Stomach (tissue), 8 donors: ENCODE measurements at regions not wholly inside any gene's neighbourhood (a gene's known extent, or its start where the extent isn't known, plus 50 kb on each side); places are given as distances from the start of the nearest gene placed in this dataset.

Experiments used
- DNase-seq, 2 donors: peaks; one replicate each; pipeline versions ENCODE4 v3.0.0 to v3.0.0-alpha.2; 2013 to 2019
- H3K27ac ChIP-seq, 5 donors: fragments of 200-600 bp in 4 of 5; sonication (generic) in 4 of 5; one replicate each; pipeline ENCODE4 v1.5.1; 2013 to 2019; ENCODE audit warnings: mild to moderate bottlenecking in 1 of 5, moderate library complexity in 1 of 5
- H3K27me3 ChIP-seq, 3 donors: fragments of 200-600 bp; sonication (generic); one replicate each; pipeline ENCODE4 v1.5.1; 2017 to 2019; ENCODE audit warnings: mixed run types in 1 of 3
- H3K36me3 ChIP-seq, 4 donors: fragments of 200-600 bp; sonication (generic); 1 replicate in 3 of 4; 2 replicates in 1 of 4; pipeline ENCODE4 v1.5.1; 2016 to 2019
- H3K4me1 ChIP-seq, 4 donors: fragments of 200-600 bp; sonication (generic); one replicate each; pipeline ENCODE4 v1.5.1; 2016 to 2019
- H3K4me3 ChIP-seq, 4 donors: fragments of 200-600 bp; sonication (generic) in 3 of 4; one replicate each; pipeline ENCODE4 v1.5.1; 2016 to 2019; ENCODE audit warnings: mild to moderate bottlenecking in 1 of 4
- H3K9me3 ChIP-seq, 4 donors: fragments of 200-600 bp; sonication (generic); one replicate each; pipeline ENCODE4 v1.5.1; 2016 to 2019
- EP300 ChIP-seq: sonication (generic); formaldehyde crosslinking; IDR thresholded peaks from one replicate; pipeline ENCODE4 v1.6.1; 2017; ENCODE audit warnings: antibody characterized with exemption
- POLR2A ChIP-seq, 4 donors: fragments of 450-650 bp; IDR thresholded peaks; one replicate each; pipeline ENCODE4 v1.6.1; 2016; ENCODE audit warnings: antibody characterized with exemption in 4 of 4, control low read depth in 2 of 4, mild to moderate bottlenecking in 1 of 4, moderate library complexity in 1 of 4
- POLR2AphosphoS5 ChIP-seq, 3 donors: sonication (generic); formaldehyde crosslinking; IDR thresholded peaks; one replicate each; pipeline ENCODE4 v1.6.1; 2016; ENCODE audit warnings: antibody characterized with exemption in 3 of 3
- WGBS, 5 donors: extraction: QIAGEN DNeasy Blood & Tissue Kit in 3 of 5; methylation state at CpG; one replicate each; pipeline versions ENCODE4 v1.1.5 to v1.1.7; 2013 to 2018; 5-methylcytosine and 5-hydroxymethylcytosine counted together
- intact Hi-C: fragments of 100-400 bp; cut with DNase I; formaldehyde crosslinking; loops from one replicate; pipeline ENCODE4 v1.15.1; 2023; ENCODE audit warnings: low total_unique reads
- TF ChIP-seq, protein P1 (sequence below), 7 experiments: fragments of 450-650 bp in 4 of 7; fragments of 200-600 bp in 3 of 7; sonication (generic) in 3 of 7; IDR thresholded peaks; one replicate each; pipeline ENCODE4 v1.5.1; 2016 to 2019; ENCODE audit warnings: antibody characterized with exemption in 7 of 7, control low read depth in 2 of 7, mild to moderate bottlenecking in 1 of 7
- donor health status: healthy with polysubstance abuse.
- donor health status: Bipolar disorder and iron deficiency.
- donor health status: healthy.

DNA sequence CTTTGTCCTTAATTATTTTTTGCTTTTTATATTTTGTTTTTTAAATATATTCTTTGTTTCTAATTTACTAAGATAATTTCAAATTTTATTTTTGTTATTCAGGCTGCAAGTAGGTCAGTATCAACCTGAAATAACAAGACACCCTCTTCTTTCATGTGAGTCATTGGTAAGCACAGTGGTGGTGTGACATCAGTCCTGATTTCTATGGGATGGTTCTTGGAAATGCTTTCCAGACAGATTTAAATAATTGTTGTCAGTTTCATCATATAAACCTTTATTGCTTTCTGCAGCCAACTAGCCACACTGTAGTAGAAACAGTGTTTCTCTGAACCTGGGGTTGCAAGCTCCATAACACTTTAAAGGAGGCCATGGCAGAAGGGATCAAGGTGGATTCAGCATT is 157.5 kb upstream of the C21orf91 start:
- Histone ChIP-seq H3K4me1 (no peaks in the 10 kb centered on the region), H3K9me3 (no peaks in the 10 kb centered on the region), H3K4me3 (no peak overlapping the region), H3K27me3 (no peaks in the 10 kb centered on the region), H3K27ac (no peak overlapping the region), H3K36me3 (no peaks in the 10 kb centered on the region)
- intact Hi-C loops: no loop called here
- no peak for TF ChIP-seq EP300
- TF ChIP-seq, protein P1, sequence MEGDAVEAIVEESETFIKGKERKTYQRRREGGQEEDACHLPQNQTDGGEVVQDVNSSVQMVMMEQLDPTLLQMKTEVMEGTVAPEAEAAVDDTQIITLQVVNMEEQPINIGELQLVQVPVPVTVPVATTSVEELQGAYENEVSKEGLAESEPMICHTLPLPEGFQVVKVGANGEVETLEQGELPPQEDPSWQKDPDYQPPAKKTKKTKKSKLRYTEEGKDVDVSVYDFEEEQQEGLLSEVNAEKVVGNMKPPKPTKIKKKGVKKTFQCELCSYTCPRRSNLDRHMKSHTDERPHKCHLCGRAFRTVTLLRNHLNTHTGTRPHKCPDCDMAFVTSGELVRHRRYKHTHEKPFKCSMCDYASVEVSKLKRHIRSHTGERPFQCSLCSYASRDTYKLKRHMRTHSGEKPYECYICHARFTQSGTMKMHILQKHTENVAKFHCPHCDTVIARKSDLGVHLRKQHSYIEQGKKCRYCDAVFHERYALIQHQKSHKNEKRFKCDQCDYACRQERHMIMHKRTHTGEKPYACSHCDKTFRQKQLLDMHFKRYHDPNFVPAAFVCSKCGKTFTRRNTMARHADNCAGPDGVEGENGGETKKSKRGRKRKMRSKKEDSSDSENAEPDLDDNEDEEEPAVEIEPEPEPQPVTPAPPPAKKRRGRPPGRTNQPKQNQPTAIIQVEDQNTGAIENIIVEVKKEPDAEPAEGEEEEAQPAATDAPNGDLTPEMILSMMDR (IDR thresholded peaks at IDR 0.05): no peak
- DNase-seq: no peak

DNA sequence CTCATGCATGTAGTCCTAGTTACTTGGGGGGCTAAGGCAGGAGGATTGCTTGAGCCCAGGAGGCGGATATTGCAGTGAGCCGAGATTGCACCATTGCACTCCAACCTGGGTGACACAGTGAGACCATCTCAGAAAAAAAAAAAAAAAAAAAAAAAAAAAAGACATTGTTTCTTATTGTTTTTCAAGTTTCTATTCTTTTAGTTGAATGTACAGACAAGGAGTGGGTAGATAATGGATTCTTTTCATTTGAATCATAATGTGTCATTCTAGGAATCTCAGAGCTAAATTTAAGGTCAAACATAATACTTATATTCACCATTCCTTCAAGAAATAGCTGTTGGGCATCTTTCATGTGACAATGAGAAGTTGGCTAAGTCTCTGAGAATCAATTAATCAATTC is 157.0 kb upstream of the C21orf91 start:
- Histone ChIP-seq H3K4me3 (no peak overlapping the region), H3K27ac (no peak overlapping the region), H3K27me3 (no peaks in the 10 kb centered on the region), H3K9me3 (no peaks in the 10 kb centered on the region), H3K36me3 (no peaks in the 10 kb centered on the region), H3K4me1 (no peaks in the 10 kb centered on the region)
- no peak for DNase-seq
- TF ChIP-seq POLR2A (IDR thresholded peaks at IDR 0.05) (no peak), POLR2AphosphoS5 (IDR thresholded peaks at IDR 0.05) (no peak), EP300 (no peak)
- TF ChIP-seq, protein P1 (IDR thresholded peaks at IDR 0.05): no peak
- WGBS, 5 donors: 90 to 98% (median 94%) methylated on average over 2 of the region's 2 CpGs
- intact Hi-C loops: no loop called here

GRCh38 chr21:17967319-17967718 is 148.2 kb upstream of the C21orf91 start:
- Histone ChIP-seq H3K27ac (no peak overlapping the region), H3K36me3 (no peaks in the 10 kb centered on the region), H3K27me3 (no peaks in the 10 kb centered on the region), H3K4me3 (no peak overlapping the region), H3K9me3 (no peaks in the 10 kb centered on the region), H3K4me1 (no peaks in the 10 kb centered on the region)
- intact Hi-C loops: no loop called here
- no peak for DNase-seq
- TF ChIP-seq EP300 (no peak), POLR2A (IDR thresholded peaks at IDR 0.05) (no peak), POLR2AphosphoS5 (IDR thresholded peaks at IDR 0.05) (no peak)
- TF ChIP-seq, protein P1 (IDR thresholded peaks at IDR 0.05): no peak

DNA sequence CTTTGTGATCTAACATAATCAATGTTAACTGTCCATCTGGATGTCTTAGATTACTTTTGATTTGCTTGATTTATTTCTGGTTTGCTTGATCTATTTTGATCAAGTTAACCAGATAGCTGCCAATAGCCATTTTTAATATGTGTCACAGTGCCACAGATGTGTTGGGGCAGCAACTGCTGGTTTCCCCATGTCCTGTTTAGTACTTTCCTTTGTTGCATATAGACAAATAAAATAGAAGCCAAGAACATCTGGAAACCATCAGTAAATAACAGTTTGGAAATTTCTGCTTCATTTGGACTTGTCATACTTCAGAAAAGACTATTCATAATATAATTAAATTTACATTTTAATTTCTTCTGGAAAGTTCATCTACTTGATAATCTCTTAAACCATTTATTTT is 145.6 kb upstream of the C21orf91 start:
- H3K4me1 ChIP-seq: no peaks in the 10 kb centered on the region
- intact Hi-C loops: no loop called here
- no peak overlapping the region for H3K27ac ChIP-seq
- no peaks in the 10 kb centered on the region for H3K9me3 ChIP-seq
- no peak for DNase-seq
- no peaks in the 10 kb centered on the region for H3K27me3 ChIP-seq
- H3K4me3 ChIP-seq: no peak overlapping the region
- H3K36me3 ChIP-seq: no peaks in the 10 kb centered on the region
- TF ChIP-seq POLR2AphosphoS5 (IDR thresholded peaks at IDR 0.05) (no peak), POLR2A (IDR thresholded peaks at IDR 0.05) (no peak), EP300 (no peak)
- TF ChIP-seq, protein P1 (IDR thresholded peaks at IDR 0.05): no peak

GRCh38 chr21:17964199-17964598 is 145.0 kb upstream of the C21orf91 start:
- no peak overlapping the region for H3K27ac ChIP-seq
- WGBS, 5 donors: 83 to 88% (median 87%) methylated on average over 5 of the region's 5 CpGs
- no peaks in the 10 kb centered on the region for H3K27me3 ChIP-seq
- DNase-seq: no peak
- H3K9me3 ChIP-seq: no peaks in the 10 kb centered on the region
- intact Hi-C loops: no loop called here
- H3K4me3 ChIP-seq: no peak overlapping the region
- H3K4me1 ChIP-seq: no peaks in the 10 kb centered on the region
- H3K36me3 ChIP-seq: no peaks in the 10 kb centered on the region
- TF ChIP-seq POLR2A (IDR thresholded peaks at IDR 0.05) (no peak), EP300 (no peak), POLR2AphosphoS5 (IDR thresholded peaks at IDR 0.05) (no peak)
- TF ChIP-seq, protein P1 (IDR thresholded peaks at IDR 0.05): no peak
